GM12892 (cell line): ENCODE measurements at regions not wholly inside any gene's neighbourhood (a gene's known extent, or its start where the extent isn't known, plus 50 kb on each side); places are given as distances from the start of the nearest gene placed in this dataset.

Source experiments
- POLR2A ChIP-seq: IDR thresholded peaks from 2 replicates; pipeline ENCODE4 v1.6.1; 2011; ENCODE audit warnings: low read depth, low read length, control low read depth
- POLR2AphosphoS5 ChIP-seq: IDR thresholded peaks from 2 replicates; pipeline ENCODE4 v1.6.1; 2011; ENCODE audit warnings: low read depth, low read length, control low read depth

DNA sequence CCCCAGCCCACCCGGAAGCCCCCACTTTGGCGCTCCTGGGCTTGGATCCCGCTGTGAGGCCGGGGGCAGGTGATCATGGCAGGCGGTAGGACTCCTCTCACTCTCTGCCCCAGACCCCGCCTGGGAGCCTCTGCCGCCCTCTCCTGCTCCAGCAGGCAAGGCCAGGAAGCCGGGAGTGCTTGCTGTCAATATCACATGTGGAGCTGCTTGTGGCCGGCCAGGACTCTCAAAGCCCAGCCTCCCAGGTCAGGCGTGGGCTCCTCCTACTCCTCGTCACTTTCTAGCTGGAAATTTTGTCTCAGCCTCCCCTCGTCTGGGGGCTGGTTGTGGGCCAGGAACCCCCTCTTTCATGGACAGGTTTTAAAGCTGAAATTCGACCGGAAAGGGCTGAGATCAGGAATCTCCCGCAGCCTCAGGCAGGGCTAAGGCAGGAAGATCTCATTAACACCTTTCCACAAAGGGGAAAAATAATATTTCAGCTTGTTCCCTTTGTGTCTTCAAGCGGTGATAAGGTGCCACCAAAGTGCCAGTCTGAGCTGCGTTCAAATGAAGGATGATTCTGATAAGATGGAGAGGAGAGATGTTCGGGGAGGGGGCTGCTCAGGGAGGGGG is 273.6 kb upstream of the PODXL start:
- TF ChIP-seq POLR2AphosphoS5 (no peak), POLR2A (no peak)
